Activated T-helper 2 cell treated with anti-CD3 and anti-CD28 coated beads, Interferon-gamma antibody, Interleukin-2, Interleukin-4, amounts not matched to agents 10 μg/mL and 5 μg/mL and 100 μg/mL, durations not matched to agents 14 hours and 24 hours and 36 hours (primary cell): ENCODE measurements at regions not wholly inside any gene's neighbourhood (a gene's known extent, or its start where the extent isn't known, plus 50 kb on each side); places are given as distances from the start of the nearest gene placed in this dataset.

Experiments
- DNase-seq: peaks from one replicate; pipeline ENCODE4 v3.0.0; 2021; ENCODE audit warnings: low spot score
- H3K27ac Mint-ChIP-seq: one replicate; pipeline ENCODE4 v1.8.0; 2021; ENCODE audit warnings: mixed read lengths
- H3K27me3 Mint-ChIP-seq: one replicate; pipeline ENCODE4 v1.8.0; 2021; ENCODE audit warnings: low read depth, mixed read lengths
- H3K36me3 Mint-ChIP-seq: one replicate; pipeline ENCODE4 v1.8.0; 2021; ENCODE audit warnings: low read depth, mixed read lengths
- H3K4me1 Mint-ChIP-seq: one replicate; pipeline ENCODE4 v1.8.0; 2021; ENCODE audit warnings: low read depth, mixed read lengths
- H3K4me3 Mint-ChIP-seq: one replicate; pipeline ENCODE4 v1.8.0; 2021; ENCODE audit warnings: low read depth, mild to moderate bottlenecking, moderate library complexity, mixed read lengths
- H3K9me3 Mint-ChIP-seq: one replicate; pipeline ENCODE4 v1.8.0; 2021; ENCODE audit warnings: mixed read lengths
- intact Hi-C: fragments of 100-400 bp; cut with micrococcal nuclease; formaldehyde crosslinking; loops from one replicate; pipeline ENCODE4 v1.15.1; 2023

DNA sequence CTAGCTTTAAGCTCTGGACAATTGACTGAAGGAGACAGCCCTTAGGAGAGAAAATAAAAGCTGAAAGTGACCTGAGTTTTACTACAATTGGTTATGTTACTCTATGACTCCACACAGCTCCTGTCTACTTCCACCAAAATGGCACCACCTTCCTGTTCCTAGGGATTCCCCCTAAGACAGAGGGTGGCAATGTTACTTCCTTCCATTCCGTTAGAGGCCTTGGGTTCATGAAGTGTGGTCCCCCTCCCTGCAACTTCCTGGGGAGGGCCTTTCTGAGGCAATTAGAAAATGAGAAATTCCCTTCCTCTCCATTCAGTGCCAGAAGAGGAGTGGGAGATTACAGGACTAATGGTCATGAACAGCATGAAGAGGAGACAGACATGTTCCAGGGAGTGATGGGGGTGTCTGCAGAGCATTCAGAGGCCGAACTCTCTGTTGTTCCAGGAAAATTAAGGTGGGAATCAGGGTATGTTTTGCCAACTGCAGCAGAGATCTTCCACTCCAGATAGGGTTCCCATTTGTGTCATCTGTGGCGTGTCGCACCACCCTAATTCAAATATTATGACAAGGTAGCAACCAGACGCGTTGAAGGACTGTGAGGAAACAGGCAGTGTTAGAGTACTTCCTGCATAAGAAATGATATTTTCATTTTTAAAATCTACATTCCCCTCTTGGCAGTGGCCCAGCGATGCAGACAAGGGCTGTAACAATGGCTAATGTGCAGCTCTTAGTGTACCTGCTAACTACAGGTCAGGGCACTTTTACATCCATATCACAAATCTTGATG lies 53.1 kb upstream of the TRIM67 start:
- H3K4me3 Mint-ChIP-seq, result no peak overlapping the region

DNA sequence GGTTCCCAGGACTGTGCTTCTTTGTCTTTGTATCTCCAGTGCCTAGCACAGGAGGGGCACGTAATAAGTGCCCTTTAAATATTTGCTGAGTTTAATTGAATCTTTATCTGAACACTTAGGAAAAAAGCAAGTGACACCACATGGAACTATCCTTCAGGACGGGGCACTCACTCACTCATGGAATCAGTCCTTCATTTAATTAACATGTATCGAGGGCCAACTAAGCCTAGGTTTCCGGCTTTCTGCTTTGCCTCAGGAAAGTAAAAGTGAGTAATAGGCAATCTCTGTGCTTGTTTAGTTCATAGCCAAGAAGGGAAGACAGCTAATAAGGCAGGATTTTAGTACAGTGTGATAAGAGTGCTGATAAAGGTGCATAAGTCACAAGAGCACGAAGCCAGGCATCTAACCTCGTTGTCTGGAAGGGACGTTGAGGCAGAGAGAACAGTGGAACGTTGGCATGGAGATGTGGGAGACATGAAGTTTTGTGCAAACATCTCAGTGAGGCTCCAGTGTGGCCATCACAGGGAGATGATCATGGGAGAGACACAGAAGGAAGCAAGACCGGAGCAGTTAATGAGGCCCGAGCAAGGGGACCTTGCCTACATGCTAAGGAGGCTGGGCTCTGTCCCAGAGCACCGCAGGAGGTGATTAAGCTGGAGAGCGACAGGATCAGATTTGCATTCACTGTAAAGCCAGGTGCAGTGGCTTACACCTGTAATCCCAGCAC lies 54.1 kb upstream of the TRIM67 start:
- DNase-seq, result no peak
- Mint-ChIP-seq H3K9me3 (no peaks in the 10 kb centered on the region), H3K27ac (no peak overlapping the region), H3K4me3 (no peak overlapping the region), H3K4me1 (peaks cover 7% of the 10 kb centered on the region), H3K27me3 (peaks cover 25% of the 10 kb centered on the region), H3K36me3 (no peaks in the 10 kb centered on the region)
- intact Hi-C loops, result no loop called here

More for the DNA sequence above, 53.1 kb upstream of the TRIM67 start:
- peaks cover 29% of the 10 kb centered on the region for H3K27me3 Mint-ChIP-seq
- no peak overlapping the region for H3K27ac Mint-ChIP-seq
- no peaks in the 10 kb centered on the region for H3K36me3 Mint-ChIP-seq
- peaks cover 7% of the 10 kb centered on the region for H3K4me1 Mint-ChIP-seq
- intact Hi-C loops, result no loop called here
- no peaks in the 10 kb centered on the region for H3K9me3 Mint-ChIP-seq
- no peak for DNase-seq

DNA sequence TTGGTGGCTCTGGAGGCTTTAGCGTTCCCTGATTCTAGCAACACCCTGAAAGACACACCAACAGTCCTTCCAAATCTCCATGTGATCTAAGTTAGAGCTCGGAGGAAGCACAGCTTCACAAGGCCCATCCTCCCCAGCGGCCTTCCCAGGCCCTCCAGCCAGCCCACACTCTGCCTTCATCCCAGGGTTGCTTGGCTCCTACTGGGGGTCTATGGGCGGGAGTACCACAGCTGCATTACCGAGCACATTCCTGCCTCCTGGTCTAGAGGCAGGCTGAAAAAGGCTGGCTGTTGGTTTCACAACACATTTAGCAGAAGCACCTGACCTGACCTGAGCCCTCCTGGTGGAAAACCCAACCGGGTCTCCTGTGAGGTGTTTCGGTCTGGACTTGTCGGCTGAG lies 54.7 kb upstream of the TRIM67 start:
- Mint-ChIP-seq H3K36me3 (no peaks in the 10 kb centered on the region), H3K4me1 (peaks cover 7% of the 10 kb centered on the region), H3K4me3 (no peak overlapping the region), H3K27ac (no peak overlapping the region), H3K9me3 (no peaks in the 10 kb centered on the region), H3K27me3 (peaks cover 24% of the 10 kb centered on the region)
- DNase-seq, result no peak
- intact Hi-C loops, result no loop called here

DNA sequence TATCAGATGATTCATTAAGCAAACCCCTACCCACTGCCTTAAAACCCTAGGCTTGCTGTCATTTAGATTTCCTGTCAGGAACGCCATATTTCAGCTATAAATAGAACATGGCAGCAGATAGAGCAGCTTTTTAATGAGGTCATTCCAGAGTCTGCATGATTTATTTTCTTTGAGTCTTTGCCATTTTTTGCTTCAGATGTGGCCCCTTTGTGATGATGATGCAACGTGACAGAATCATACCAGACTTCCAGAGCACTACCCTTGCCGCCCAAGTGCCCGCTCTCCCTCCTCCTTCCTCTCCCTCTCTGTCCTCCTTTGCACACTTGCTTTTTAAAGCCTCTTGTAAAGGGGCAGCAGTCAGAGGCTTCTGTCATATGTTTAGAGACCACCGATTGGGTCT lies 55.5 kb upstream of the TRIM67 start:
- Mint-ChIP-seq H3K27ac (no peak overlapping the region), H3K27me3 (peaks cover 19% of the 10 kb centered on the region), H3K36me3 (no peaks in the 10 kb centered on the region), H3K4me3 (no peak overlapping the region), H3K9me3 (no peaks in the 10 kb centered on the region), H3K4me1 (peaks cover 7% of the 10 kb centered on the region)
- DNase-seq, result no peak
- intact Hi-C loops, result no loop called here

DNA sequence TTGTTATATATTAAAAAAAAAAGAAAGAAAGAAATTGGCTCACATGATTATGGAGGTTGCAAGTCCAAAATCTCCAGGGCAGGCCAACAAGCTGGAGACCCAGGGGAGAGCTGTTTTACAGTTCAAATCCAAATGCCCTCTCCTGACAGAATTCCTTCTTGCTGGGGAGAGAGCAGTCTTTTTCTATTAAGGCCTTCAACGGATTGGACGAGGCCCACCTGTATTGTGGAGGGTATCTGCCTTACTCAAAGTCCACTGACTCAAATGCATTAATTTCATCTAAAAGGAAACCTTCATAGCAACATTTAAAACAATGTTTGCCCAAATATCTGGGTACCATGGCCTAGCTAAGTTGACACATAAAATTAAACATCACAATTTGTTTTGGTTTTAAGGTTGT lies 56.9 kb upstream of the TRIM67 start:
- Mint-ChIP-seq H3K27ac (no peak overlapping the region), H3K27me3 (peaks cover 19% of the 10 kb centered on the region), H3K4me1 (peaks cover 7% of the 10 kb centered on the region), H3K9me3 (no peaks in the 10 kb centered on the region), H3K4me3 (no peak overlapping the region), H3K36me3 (no peaks in the 10 kb centered on the region)
- no peak for DNase-seq
- intact Hi-C loops, result no loop called here

DNA sequence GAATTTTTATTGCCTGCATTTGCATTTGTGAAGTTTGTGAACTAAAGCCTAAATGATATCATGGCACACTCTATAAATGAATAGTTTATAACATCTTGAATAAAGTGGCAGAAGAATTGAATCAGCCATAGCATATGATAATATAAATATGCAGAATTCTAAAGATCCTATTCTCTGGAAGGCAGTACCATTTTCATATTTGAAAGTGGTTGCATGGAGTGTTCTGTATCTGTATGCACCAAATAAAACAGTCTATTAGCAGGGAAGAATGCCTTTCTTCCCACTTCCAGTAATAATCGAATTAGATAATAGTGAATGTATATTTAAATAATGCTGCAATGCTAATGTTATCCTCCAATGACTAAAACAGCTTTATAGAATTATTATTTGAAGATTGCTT lies 57.9 kb upstream of the TRIM67 start:
- no peak for DNase-seq
- Mint-ChIP-seq H3K4me3 (no peak overlapping the region), H3K27ac (no peak overlapping the region), H3K4me1 (peaks cover 7% of the 10 kb centered on the region), H3K36me3 (no peaks in the 10 kb centered on the region), H3K9me3 (no peaks in the 10 kb centered on the region), H3K27me3 (peaks cover 24% of the 10 kb centered on the region)
- intact Hi-C loops, result no loop called here

DNA sequence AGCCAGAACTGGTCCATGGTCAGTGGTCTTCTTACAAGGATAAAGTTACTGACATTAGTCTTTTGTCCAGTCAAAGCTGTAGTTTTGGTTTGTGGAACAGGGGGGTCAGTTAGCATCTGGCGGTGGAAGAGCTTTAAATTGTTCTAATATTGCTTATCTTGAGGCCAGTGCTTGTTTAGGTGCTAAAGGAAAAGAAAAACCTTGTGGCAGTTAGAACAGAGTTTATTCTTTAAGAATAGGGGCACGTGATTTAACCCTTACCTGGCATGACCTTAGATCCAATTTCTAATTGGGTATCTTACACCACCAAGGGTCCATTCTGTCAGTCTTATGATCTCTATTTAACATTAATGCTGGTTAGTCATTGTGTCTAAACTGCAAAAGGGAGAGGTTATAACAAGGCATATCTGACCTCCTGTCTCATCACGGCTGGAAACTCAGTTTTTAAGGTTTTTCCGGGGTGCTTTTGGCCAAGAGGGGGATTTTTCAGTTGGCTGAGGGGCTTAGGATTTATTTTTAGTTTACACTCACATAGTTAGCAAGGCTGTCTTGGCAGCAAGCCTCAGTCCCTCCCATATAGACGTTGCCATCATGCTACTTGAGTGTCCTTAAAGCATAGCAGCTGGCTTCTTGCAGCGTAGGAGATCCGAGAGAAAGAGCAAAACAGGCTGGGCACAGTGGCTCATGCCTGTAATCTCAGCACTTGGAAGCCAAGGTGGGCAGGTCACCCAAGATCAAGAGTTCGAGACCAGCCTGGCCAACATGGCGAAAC lies 60.1 kb upstream of the FAM89A start:
- Mint-ChIP-seq H3K36me3 (no peaks in the 10 kb centered on the region), H3K27ac (no peak overlapping the region), H3K9me3 (no peaks in the 10 kb centered on the region), H3K27me3 (peaks cover 11% of the 10 kb centered on the region), H3K4me3 (no peak overlapping the region), H3K4me1 (no peaks in the 10 kb centered on the region)
- intact Hi-C loops, result loop anchor here (10.0 kb wide), 1 partner anchor 185 kb away; no protein-coding TSS in a partner anchor
- DNase-seq, result no peak

DNA sequence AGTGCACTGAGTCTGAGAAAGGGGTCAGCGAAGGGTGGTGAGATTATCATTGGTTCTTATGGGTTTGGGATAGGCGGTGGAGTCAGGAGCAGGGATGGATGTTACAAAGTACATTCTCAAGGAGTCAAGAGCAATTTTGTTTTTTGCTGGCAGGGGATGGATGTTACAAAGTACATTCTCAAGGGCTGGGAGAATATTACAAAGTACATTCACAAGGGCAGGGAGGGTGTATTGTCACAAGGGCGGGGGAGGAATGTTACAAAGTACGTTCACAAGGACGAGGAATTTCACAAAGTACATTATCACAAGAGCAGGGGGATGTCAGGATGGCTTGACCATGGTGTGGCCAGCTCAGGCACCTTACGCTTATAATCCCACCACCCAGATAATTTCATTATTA lies 59.3 kb upstream of the FAM89A start:
- H3K27me3 Mint-ChIP-seq, result peaks cover 13% of the 10 kb centered on the region
- no peak overlapping the region for H3K27ac Mint-ChIP-seq
- H3K4me1 Mint-ChIP-seq, result no peaks in the 10 kb centered on the region
- intact Hi-C loops, result loop anchor here (10.0 kb wide), 1 partner anchor 185 kb away; no protein-coding TSS in a partner anchor
- H3K9me3 Mint-ChIP-seq, result no peaks in the 10 kb centered on the region
- H3K36me3 Mint-ChIP-seq, result no peaks in the 10 kb centered on the region
- no peak overlapping the region for H3K4me3 Mint-ChIP-seq
- no peak for DNase-seq

DNA sequence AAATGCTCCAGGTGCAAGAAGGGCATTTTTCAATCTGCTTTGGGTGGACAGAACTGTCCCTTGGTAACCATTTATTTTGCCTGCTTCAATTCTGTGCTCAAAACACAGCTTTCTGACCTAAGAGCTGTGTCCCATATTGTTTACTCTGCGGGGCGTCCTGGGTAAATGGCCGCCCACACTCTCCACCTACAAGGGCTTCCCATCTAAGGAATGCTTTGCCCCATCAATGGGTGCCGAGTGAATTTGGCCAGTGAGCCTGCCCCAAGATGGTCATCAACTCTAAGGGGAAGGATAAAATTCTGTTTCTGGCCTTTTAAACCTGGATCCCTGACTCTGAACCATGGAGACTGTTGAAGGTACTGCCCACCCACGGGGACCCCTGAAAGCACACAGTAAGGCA lies 55.5 kb upstream of the FAM89A start:
- intact Hi-C loops, result loop anchor here (10.0 kb wide), 1 partner anchor 181 kb away; no protein-coding TSS in a partner anchor
- no peak overlapping the region for H3K4me3 Mint-ChIP-seq

DNA sequence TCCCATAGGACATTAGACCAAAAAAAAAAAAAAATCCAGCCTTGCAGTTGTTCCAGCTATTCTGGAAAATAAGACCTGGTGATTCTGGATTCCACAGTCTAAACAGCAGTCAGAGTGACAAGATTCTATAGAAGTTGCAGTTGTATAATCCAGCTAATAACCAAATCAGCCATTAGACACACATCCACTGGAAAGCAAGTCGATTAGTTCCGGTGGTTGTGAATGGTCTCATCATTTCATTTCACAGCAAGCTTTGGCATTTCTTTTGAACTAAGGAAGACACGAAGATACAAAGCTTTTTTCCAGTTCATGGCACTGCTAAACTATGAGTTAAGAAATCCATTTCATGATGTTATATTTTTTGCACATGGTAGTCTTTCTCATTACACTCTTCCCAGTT lies 54.4 kb upstream of the FAM89A start:
- intact Hi-C loops, result loop anchor here (10.0 kb wide), 1 partner anchor 180 kb away; no protein-coding TSS in a partner anchor
- H3K4me3 Mint-ChIP-seq, result no peak overlapping the region
- H3K27ac Mint-ChIP-seq, result no peak overlapping the region
- H3K9me3 Mint-ChIP-seq, result no peaks in the 10 kb centered on the region
- H3K27me3 Mint-ChIP-seq, result peaks cover 28% of the 10 kb centered on the region
- H3K36me3 Mint-ChIP-seq, result no peaks in the 10 kb centered on the region
- no peak for DNase-seq
- peaks cover 2% of the 10 kb centered on the region for H3K4me1 Mint-ChIP-seq

More for the DNA sequence above, 55.5 kb upstream of the FAM89A start:
- Mint-ChIP-seq H3K9me3 (no peaks in the 10 kb centered on the region), H3K36me3 (no peaks in the 10 kb centered on the region), H3K27me3 (peaks cover 27% of the 10 kb centered on the region), H3K27ac (no peak overlapping the region), H3K4me1 (peaks cover 2% of the 10 kb centered on the region)
- DNase-seq, result no peak

DNA sequence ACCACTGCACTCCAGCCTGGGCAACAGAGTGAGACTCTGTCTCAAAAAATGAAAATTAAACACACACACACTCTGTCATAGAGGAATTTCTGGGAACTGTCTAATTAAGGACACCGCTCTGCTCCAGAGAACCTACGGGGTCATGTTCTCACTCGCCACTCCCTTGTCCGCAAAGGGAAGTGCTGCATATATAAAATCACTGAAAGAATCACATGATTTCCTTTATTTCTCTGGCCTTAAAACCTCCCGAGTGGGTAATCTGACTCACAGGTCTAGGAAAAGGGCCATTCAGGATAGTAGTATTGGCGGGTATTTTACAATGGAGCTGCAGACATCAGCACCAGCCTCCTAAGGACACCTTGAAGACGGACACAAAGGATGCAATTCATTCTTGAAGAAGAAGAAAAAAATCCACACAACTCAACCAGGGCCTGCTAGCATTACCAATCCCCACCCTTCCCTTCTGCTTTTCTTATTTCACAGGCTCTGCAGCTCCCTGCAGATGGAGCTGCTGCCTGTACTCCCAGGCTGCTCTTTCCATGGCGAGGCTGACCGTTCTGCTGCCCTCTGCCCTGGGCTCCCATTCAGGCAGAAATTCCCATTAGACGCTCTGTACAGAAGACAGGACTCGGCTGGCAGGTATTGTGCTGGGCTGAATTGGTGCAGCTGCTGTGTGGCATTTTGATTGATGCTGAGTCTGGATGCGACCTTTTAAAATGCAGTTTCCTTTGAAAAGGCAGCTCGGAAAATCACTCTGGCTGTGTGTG lies 53.3 kb upstream of the FAM89A start:
- no peaks in the 10 kb centered on the region for H3K9me3 Mint-ChIP-seq
- H3K27me3 Mint-ChIP-seq, result peaks cover 23% of the 10 kb centered on the region
- intact Hi-C loops, result loop anchor here (10.0 kb wide), 1 partner anchor 179 kb away; no protein-coding TSS in a partner anchor
- no peak overlapping the region for H3K4me3 Mint-ChIP-seq
- H3K36me3 Mint-ChIP-seq, result no peaks in the 10 kb centered on the region
- DNase-seq, result no peak
- peaks cover 2% of the 10 kb centered on the region for H3K4me1 Mint-ChIP-seq
- no peak overlapping the region for H3K27ac Mint-ChIP-seq

DNA sequence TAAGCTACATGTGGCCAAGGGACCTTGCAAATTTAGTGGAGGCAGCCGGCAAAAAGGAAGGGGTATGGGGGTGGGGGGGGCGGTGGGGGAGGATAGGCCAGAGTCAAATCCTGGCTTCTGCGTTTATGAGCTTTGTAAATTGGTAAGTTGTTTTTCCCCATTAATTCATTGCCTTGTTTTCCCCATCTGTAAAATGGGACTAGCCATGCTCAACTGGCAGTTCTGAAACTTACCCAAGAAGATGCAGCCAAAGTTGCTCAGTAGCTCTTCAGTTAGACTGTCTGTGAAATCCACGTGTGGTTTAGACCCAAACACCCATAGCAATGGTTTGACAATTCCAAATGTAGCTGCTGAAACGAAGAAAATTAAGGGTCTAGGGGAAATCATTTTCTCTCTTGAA lies 52.3 kb upstream of the FAM89A start:
- DNase-seq, result no peak
- Mint-ChIP-seq H3K4me1 (peaks cover 2% of the 10 kb centered on the region), H3K36me3 (no peaks in the 10 kb centered on the region), H3K27ac (no peak overlapping the region), H3K4me3 (no peak overlapping the region), H3K9me3 (no peaks in the 10 kb centered on the region), H3K27me3 (peaks cover 23% of the 10 kb centered on the region)
- intact Hi-C loops, result loop anchor here (10.0 kb wide), 1 partner anchor 178 kb away; no protein-coding TSS in a partner anchor
